ENCODE measurements at regions not wholly inside any gene's neighbourhood (a gene's known extent, or its start where the extent isn't known, plus 50 kb on each side); places are given as distances from the start of the nearest gene placed in this dataset.

DNA sequence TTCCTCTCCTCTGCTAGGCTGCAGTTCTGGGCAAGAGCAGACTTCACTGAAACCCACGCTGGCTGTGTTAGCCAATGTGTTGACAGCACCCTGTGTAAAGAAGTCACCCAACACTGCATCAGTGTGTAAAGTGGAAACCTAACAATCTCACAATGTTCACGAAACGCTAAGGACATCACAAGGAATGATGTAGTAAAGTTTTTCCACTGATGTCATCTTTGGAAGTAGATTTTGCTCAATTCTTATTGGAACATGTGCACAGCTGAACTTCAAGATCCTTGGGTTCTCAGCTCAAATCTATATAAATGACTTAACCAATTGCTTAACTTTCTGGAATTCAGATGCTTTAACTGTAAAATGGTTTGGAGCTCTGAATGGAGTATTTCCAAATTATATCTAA, 1112.5 kb downstream of the TSN start:
- no peak overlapping the region for H3K27ac ChIP-seq (ENCODE audit: low read depth, low read length)
- ChIA-PET CTCF (no interaction called here), POLR2A (no interaction called here)
- H3K9me3 ChIP-seq (ENCODE audit: control insufficient read depth, insufficient read depth, low read length): peaks cover 15% of the 10 kb centered on the region; the same call in 1 of the 2 replicates
- no peak for TF ChIP-seq CTCF (IDR thresholded peaks at IDR 0.05; ENCODE audit: low read depth, low read length)
- H3K4me3 ChIP-seq (ENCODE audit: low read depth, low read length): no peak overlapping the region
- H3K27me3 ChIP-seq (ENCODE audit: control insufficient read depth, insufficient read depth, low read length): no peaks in the 10 kb centered on the region
- DNase-seq (ENCODE audit: low read depth, low spot score): no peak

DNA sequence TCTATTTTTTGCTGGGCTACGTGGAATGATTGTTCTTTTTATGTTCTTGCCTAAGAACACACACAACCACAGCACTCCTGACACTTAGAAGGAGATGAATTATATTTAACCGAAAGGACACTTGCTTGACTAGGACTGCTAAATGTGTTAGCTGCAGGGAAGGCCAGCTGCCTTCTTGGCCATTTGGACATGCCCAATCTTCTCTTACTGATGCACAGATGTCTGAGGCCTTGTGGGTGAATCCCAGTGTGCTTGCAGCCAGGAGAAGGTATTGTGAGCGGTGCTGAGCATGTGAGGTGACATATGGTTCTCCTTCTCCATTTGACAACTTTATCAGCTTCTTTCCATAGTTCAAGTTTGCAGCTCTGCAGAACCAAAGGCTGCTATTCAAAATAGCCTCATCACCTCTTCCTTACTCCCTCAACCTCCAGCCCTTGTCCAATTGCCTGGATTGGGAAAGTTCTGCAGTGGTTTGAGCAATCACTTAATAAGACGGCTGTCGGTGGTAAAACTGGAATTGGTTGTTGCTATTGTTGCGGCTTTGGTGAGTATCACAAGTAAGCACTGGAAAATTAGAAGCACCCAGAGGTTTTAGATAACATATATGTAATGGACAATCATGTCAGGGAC, 1113.3 kb downstream of the TSN start:
- no peak for DNase-seq (ENCODE audit: low read depth, low spot score)
- no peak for TF ChIP-seq CTCF (IDR thresholded peaks at IDR 0.05; ENCODE audit: low read depth, low read length)
- CTCF ChIA-PET: no interaction called here
- Histone ChIP-seq H3K27me3 (ENCODE audit: control insufficient read depth, insufficient read depth, low read length) (no peaks in the 10 kb centered on the region), H3K4me3 (ENCODE audit: low read depth, low read length) (no peak overlapping the region), H3K9me3 (ENCODE audit: control insufficient read depth, insufficient read depth, low read length) (peaks cover 15% of the 10 kb centered on the region; the same call in 1 of the 2 replicates), H3K27ac (ENCODE audit: low read depth, low read length) (no peak overlapping the region)
- POLR2A ChIA-PET: no interaction called here

DNA sequence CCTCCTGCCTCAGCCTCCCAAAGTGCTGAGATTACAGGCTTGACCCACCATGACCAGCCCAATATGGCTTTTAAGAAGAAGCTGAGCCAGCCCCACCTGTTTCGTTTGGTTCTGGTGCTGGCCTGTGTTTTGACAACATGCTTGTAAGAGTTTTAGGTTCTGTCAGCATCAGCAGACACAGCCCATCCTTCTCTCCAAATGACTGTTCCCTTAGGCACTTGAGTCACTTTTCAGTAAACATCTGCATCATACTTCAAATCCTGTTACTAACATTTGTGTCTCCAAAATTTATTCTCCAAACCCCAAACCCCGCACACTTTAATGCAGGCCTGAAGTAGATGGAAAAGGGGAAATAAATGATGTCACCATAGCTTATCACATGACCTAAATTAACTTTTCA, 1118.5 kb downstream of the TSN start:
- Histone ChIP-seq H3K27me3 (ENCODE audit: control insufficient read depth, insufficient read depth, low read length) (no peaks in the 10 kb centered on the region), H3K4me3 (ENCODE audit: low read depth, low read length) (no peak overlapping the region), H3K27ac (ENCODE audit: low read depth, low read length) (no peak overlapping the region), H3K9me3 (ENCODE audit: control insufficient read depth, insufficient read depth, low read length) (peaks cover 6% of the 10 kb centered on the region; the same call in 1 of the 2 replicates)
- CTCF ChIA-PET: no interaction called here
- TF ChIP-seq CTCF (IDR thresholded peaks at IDR 0.05; ENCODE audit: low read depth, low read length): no peak
- POLR2A ChIA-PET: no interaction called here
- no peak for DNase-seq (ENCODE audit: low read depth, low spot score)

- POLR2A ChIA-PET: no interaction called here
- peaks cover 6% of the 10 kb centered on the region; the same call in 1 of the 2 replicates for H3K9me3 ChIP-seq (ENCODE audit: control insufficient read depth, insufficient read depth, low read length)
- CTCF ChIA-PET: no interaction called here
Observed at GRCh38 chr2:122875091-122875865, 1119.8 kb downstream of the TSN start.

More at GRCh38 chr2:122875091-122875865, 1119.8 kb downstream of the TSN start:
- Histone ChIP-seq H3K27ac (ENCODE audit: low read depth, low read length) (no peak overlapping the region), H3K27me3 (ENCODE audit: control insufficient read depth, insufficient read depth, low read length) (no peaks in the 10 kb centered on the region), H3K4me3 (ENCODE audit: low read depth, low read length) (no peak overlapping the region)
- DNase-seq (ENCODE audit: low read depth, low spot score): no peak
- no peak for TF ChIP-seq CTCF (IDR thresholded peaks at IDR 0.05; ENCODE audit: low read depth, low read length)
